HS-5 (cell line): ENCODE measurements at regions not wholly inside any gene's neighbourhood (a gene's known extent, or its start where the extent isn't known, plus 50 kb on each side); places are given as distances from the start of the nearest gene placed in this dataset.

Experiments
- DNase-seq: peaks from one replicate; pipeline ENCODE4 v3.0.0-alpha.2; 2012; ENCODE audit warnings: low read depth

GRCh38 chr5:8908055-8908683, 637.7 kb downstream of the SEMA5A start:
- peak; percentile 8 for DNase-seq

GRCh38 chr5:8912106-8912505, 633.8 kb downstream of the SEMA5A start:
- peak; percentile 24 for DNase-seq

DNA sequence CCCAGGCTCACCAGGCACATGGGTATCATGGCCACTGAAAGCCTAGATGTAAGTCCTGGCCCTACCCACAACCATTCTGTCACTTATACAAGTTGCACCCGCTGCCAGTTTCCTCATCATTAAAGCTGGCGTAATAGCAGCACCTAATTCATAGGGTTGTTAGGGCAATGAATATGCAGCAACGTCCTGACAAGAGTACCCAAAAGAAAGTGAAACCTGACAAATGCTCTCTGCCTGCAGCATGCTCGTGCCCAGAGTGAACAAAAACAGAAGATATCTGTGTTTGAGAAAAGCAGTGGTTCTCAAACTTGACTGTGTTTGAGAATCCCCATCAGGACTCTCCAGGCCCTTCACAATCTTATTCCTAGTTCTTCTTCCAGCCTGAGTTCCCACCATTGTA, 632.4 kb downstream of the SEMA5A start:
- DNase-seq = no peak

- DNase-seq = no peak
Measured at GRCh38 chr5:8919096-8919495, 626.8 kb downstream of the SEMA5A start.

DNA sequence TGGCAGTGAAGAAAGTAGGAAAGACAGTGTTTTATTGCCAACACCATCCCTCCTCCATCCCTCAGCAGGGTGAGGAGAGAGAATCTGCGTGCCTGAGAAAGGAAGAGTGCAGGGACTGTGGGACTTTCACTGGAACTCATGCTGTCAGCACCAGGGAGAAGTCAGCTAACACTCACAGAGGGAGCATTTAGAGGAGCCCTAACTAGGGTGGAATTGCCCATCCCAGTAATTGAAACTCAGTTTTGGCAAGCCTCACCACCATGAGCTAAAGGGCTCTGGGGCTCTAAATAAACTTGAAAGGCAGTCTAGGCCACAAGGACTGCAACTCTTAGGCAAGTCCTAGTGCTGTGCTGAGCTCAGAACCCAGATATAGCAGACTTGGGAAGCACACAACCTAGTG, 622.3 kb downstream of the SEMA5A start:
- DNase-seq = no peak

DNA sequence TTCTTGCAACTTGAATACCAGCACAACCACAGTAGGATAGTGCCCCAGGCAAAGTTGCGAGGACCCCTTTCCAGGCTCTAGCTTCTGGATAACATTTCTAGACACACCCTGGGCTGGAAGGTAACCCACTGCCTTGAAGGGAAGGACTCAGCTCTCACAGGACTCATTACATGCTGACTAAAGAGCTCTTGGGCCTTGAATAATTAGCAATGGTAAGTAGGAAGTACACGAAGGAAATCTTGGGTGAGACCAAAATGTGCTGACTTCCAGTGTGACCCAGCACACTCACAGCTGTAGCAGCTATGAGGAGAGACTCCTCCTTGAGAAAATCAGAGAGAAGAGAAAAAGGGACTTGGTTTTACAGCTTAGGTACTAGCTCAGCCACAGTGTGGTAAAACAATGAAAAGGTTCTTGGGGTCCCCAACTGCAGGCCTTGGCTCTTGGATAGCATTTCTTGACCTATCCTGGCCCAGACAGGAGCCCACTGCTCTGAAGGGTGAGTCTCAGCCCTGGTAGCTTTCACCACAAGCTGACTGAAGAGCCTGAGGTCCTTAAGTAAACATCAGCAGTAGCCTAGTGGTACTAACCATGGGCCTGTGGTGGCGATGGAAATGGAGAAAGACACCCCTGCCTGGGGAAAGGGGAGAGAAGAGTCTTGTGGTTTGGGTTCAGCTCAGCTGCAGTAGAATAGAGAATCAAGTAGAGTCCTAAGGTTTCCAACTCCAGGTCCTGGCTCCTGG, 621.7 kb downstream of the SEMA5A start:
- DNase-seq = no peak

- no peak for DNase-seq
Measured at GRCh38 chr5:8930021-8930420, 615.9 kb downstream of the SEMA5A start.

GRCh38 chr5:8934455-8934854, 611.4 kb downstream of the SEMA5A start:
- DNase-seq = no peak

DNA sequence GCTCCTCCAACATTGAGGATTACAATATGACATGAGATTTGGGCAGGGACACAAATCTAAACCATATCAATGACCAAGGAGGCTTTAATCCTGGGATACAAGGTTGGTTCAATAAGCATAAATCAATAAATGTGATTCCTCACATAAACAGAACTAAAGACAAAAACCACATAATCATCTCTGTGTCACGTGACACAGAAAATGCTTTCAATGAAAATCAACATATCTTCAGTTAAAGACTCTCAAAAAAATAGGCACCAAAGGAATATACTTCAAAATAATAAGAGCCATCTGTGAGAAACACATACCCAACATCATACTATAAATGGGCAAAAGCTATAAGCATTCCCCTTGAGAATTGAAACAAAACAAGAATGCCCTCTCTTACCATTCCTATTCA, 604.9 kb downstream of the SEMA5A start:
- no peak for DNase-seq

- no peak for DNase-seq
Measured at GRCh38 chr5:8943301-8943700, 602.6 kb downstream of the SEMA5A start.

- DNase-seq = peak; percentile 90
Measured at GRCh38 chr5:8944005-8944404, 601.9 kb downstream of the SEMA5A start.

GRCh38 chr5:8945972-8946371, 599.9 kb downstream of the SEMA5A start:
- DNase-seq = no peak

DNA sequence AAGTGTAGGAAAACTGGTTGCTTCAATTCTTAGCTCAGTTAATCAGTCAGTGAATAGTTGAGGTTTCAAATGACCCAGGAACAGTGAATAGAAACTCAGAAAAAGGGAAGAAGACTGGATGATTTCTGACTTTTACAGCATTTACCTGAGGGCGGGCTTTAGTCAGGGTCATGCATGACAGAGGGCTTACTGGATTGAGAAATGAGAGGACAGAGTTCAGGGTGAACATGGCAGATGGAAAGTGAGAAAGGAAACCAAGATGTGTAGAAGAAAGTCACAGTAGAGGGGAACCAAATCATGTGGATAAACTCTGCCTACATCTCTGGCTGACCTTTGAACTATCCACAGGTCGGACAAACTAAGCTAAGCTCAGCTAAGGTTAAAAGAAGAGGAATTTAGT, 596.0 kb downstream of the SEMA5A start:
- DNase-seq = no peak

DNA sequence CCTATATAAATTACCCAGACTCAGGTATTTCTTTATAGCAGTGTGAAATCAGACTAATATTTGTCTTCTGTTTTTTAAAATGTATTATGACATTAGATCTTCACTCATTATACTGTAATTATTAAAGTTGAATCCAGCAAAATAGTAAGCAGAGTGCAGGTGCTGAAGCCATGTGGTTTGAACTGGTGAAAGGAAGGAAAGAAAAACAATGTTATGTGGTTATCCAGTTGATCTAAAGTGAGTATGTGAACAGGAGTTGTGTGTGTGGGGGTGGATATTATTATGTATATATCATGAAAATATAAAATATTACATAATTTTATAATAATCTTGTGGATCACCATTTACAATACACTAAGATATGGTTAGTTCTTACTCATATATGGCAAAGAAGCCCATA, 593.7 kb downstream of the SEMA5A start:
- DNase-seq = no peak

- no peak for DNase-seq
Measured at GRCh38 chr5:8953016-8953415, 592.9 kb downstream of the SEMA5A start.

GRCh38 chr5:8953911-8954438, 591.9 kb downstream of the SEMA5A start:
- DNase-seq = no peak

DNA sequence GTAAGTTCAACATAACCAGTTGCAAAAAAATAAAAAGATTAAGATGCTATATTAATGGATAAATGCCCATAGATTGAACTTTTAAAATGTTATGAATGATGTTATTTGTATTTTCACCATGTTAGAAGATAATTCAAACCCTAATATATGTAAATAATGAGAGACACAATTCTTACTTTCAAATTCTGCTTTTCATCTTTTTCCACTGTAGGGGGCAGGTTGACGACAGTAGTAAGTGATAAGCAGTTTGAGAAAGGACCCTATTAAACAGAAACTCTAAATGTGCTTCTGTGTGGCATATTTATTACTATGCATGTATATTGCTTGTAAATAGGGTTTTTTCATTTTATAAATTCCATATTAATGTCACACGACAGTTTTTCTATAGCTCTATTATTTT, 591.1 kb downstream of the SEMA5A start:
- no peak for DNase-seq

DNA sequence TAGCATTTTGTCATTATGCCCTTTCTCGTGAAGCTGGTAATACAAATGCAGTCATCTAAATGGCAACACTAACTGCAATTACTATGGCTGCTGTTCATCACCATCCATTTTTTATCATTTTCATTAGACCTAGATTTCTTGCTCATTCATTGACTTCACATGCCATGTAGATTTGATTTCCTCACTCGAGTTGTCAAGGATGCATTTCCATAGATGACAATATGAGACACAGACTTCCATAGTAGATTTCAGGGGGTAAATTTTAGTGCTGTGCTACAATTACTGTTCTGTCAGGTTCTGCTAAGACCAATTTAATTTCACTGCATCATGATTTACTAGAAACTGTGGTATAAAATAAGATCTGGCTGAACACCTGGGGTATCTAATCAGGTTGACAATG, 589.2 kb downstream of the SEMA5A start:
- DNase-seq = no peak

GRCh38 chr5:8958602-8959001, 587.3 kb downstream of the SEMA5A start:
- no peak for DNase-seq

DNA sequence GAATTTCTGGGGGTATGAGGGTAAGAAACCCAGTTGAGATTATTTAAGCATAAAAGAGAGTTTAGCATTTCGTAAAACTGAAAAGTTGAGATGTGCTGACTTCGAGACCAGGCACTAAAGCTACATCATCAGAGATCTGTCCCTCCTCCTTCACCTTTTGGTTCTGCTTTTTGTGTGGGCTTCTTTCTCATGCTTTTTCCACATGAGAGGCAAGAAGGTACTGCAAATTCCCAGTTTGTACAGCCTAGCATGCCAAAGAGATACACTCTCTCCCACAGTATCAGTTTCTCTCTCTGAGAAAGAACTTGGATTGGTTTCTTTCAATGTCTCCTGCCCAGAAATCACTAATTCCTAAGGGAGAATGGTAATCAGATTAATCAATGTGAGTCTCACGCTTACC, 584.7 kb downstream of the SEMA5A start:
- DNase-seq = no peak

DNA sequence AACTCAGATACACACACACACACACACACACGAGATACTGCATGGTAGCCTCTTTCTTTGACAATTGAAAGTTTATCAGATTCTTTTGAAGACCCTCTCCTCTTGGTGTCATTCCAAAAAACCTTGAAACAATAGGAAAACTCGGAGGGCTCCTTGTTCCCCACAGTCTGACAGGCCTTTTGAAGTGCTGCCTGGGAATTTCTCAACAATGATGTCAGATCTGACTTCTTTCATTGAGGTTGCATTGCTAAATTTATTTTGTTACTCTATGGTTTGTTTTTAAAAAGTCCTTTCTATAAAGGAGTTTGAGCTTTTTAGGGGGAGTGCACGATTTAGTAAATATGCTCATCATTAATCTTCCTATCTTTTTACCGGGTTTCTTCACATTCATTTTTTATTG, 583.9 kb downstream of the SEMA5A start:
- no peak for DNase-seq

- DNase-seq = no peak
Measured at GRCh38 chr5:8981016-8981415, 564.9 kb downstream of the SEMA5A start.

DNA sequence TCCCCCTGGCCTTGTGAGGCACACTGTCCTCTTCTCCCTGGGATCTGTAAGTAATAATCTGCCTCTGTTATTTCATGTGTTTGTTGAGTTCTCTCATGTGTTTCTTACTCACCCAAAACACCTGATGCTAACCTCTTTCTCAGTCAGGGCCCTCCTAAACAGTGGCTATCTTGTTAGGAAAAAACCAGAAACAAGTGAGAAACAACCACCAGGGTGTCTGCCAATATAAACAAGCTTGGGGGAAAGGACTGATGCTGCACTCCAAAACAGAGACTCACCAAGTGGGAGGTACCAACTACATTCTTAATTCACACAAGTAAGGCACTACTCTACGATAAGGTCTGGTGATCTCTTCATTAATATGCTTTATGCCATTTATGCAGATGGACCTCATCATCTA, 564.4 kb downstream of the SEMA5A start:
- DNase-seq = no peak

DNA sequence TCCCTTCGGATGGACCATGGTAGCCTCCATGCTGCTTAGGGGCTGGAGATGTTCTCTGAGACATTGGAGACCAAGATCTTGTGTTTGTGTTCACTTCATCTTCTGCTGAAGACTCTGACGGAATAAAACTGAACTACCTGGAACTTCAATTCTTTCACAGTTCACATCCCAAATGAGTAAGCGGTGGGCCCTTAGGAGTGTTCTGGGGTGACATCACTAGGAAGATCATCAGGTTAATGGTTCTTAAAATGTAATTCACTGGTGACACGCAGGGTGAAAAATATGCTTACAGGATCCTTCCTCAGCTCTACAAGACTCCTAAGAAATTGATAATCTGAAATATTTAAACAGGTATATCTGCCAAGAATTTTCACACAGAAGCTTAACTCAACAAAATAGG, 561.5 kb downstream of the SEMA5A start:
- no peak for DNase-seq
